OCI-LY7 (cell line): ENCODE measurements at regions not wholly inside any gene's neighbourhood (a gene's known extent, or its start where the extent isn't known, plus 50 kb on each side); places are given as distances from the start of the nearest gene placed in this dataset.
"Not testable (repeated sequence)": the region's sequence is repeated elsewhere in the genome, so short reads cannot be mapped to it uniquely, and the experiment has no call there.

ENCODE experiments used
- BruUV-seq: library from RNA; stranded (reverse); fragments of 400-500 nt; replicated peaks from 2 replicates; lab custom pipeline; 2021; lab: Mats Ljungman, UMichigan
- CTCF ChIA-PET: fragments of 300-600 bp; sonication (Branson Sonifier 250); formaldehyde crosslinking; loops from one replicate; lab custom pipeline; 2022; ENCODE audit warnings: antibody characterized with exemption; ENCODE audit not compliant: unreplicated experiment; lab: Charles Lee
- POLR2A ChIA-PET: fragments of 300-600 bp; sonication (Branson Sonifier 250); formaldehyde crosslinking; loops from one replicate; lab custom pipeline; 2022; ENCODE audit warnings: antibody characterized with exemption; lab: Charles Lee
- DNase-seq: peaks from one replicate; pipeline ENCODE4 v3.0.0-alpha.2; 2015; ENCODE audit warnings: low spot score
- H2AFZ ChIP-seq: fragments of 200-600 bp; sonication (generic), shearing (Covaris generic); 2 replicates; pipeline ENCODE4 v1.6.1; 2014; ENCODE audit warnings: mild to moderate bottlenecking, antibody characterized with exemption, low read length, moderate library complexity
- H3K27ac ChIP-seq: fragments of 200-600 bp; sonication (generic); 2 replicates; pipeline ENCODE4 v1.5.1; 2014; ENCODE audit warnings: mixed run types, low read depth, mild to moderate bottlenecking, moderate library complexity, low read length, inconsistent platforms; ENCODE audit not compliant: poor library complexity, severe bottlenecking
- H3K36me3 ChIP-seq: fragments of 200-600 bp; sonication (generic); 2 replicates; pipeline ENCODE4 v1.6.1; 2014; ENCODE audit warnings: mild to moderate bottlenecking, antibody characterized with exemption, low read length, moderate library complexity, mixed read lengths; ENCODE audit not compliant: insufficient read depth
- H3K4me1 ChIP-seq: fragments of 200-600 bp; sonication (generic); 2 replicates; pipeline ENCODE4 v1.5.1; 2014; ENCODE audit warnings: mild to moderate bottlenecking, low read length; ENCODE audit not compliant: insufficient read depth, poor library complexity, severe bottlenecking
- H3K4me2 ChIP-seq: fragments of 200-600 bp; sonication (generic); 2 replicates; pipeline ENCODE4 v1.6.1; 2014; ENCODE audit warnings: mild to moderate bottlenecking, low read length
- H3K4me3 ChIP-seq: fragments of 200-600 bp; sonication (generic); 2 replicates; pipeline ENCODE4 v1.5.1; 2014; ENCODE audit warnings: mild to moderate bottlenecking, low read depth, low read length; ENCODE audit not compliant: poor library complexity, severe bottlenecking
- H3K79me2 ChIP-seq: fragments of 200-600 bp; sonication (generic); 2 replicates; pipeline ENCODE4 v1.6.1; 2016; ENCODE audit warnings: low read depth, mild to moderate bottlenecking, low read length, moderate library complexity, mixed read lengths; ENCODE audit not compliant: insufficient read depth
- H3K9me2 ChIP-seq: fragments of 200-600 bp; sonication (generic); 2 replicates; pipeline ENCODE4 v1.6.1; 2016; ENCODE audit warnings: mild to moderate bottlenecking, low read length, mixed read lengths; ENCODE audit not compliant: insufficient read depth
- H3K9me3 ChIP-seq: fragments of 200-600 bp; sonication (generic); 2 replicates; pipeline ENCODE4 v1.6.1; 2014; ENCODE audit warnings: mild to moderate bottlenecking, mixed run types, low read length, mixed read lengths
- H4K20me1 ChIP-seq: fragments of 200-600 bp; sonication (generic); 2 replicates; pipeline ENCODE4 v1.6.1; 2014; ENCODE audit warnings: mild to moderate bottlenecking, antibody characterized with exemption, low read length, moderate library complexity, mixed read lengths; ENCODE audit not compliant: insufficient read depth
- EZH2phosphoT487 ChIP-seq: fragments of 200-600 bp; sonication (generic); IDR thresholded peaks from 2 replicates; pipeline ENCODE4 v1.6.1; 2018; ENCODE audit warnings: low read depth, borderline replicate concordance, mild to moderate bottlenecking, mixed run types, antibody characterized with exemption, low read length, moderate library complexity, mixed read lengths
- intact Hi-C: fragments of 100-400 bp; cut with micrococcal nuclease; formaldehyde crosslinking; loops from one replicate; pipeline ENCODE4 v1.10.0; 2022; ENCODE audit not compliant: unreplicated experiment
- TF ChIP-seq, protein P1 (sequence below): fragments of 200-600 bp; sonication (generic); conservative IDR thresholded peaks from 2 replicates; pipeline ENCODE4 v1.5.1; 2014; ENCODE audit warnings: mild to moderate bottlenecking, antibody characterized with exemption, low read length, moderate library complexity, mixed read lengths

DNA sequence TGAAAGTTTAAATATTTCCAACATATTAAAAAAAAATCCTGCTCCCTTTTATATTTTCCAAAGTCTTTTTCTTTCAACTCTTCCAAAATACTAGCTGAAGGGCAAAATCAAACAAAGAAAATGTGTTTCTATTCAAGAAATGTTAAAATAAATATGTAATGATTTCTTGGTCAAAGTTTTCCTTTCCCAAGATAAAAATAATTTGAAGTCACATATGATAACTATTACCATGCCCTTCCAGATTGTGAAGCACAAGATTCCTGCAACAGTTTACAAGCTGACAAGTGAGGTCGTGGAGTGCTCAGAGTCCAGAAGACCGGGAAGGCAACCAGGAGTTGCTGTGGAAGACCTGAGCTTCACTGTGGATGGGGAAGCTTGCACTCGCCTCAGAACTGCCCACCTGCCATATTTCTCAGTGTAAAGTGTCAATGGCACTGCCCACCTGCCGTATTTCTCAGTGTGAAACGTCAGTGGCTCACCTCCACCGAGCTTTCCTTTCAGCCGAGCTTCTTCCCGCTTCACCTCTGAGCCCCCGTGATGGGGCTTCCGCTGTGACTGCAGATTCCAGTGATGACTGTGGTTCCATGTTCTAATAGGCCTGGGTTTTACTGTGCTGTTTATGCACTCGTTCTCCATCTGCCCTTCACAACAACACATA, 160.5 kb downstream of the THBS2 start:
- BruUV-seq, result no TSS peak
- ChIA-PET CTCF (no interaction called here), POLR2A (no interaction called here)

GRCh38 chr6:169092375-169092774, 161.3 kb downstream of the THBS2 start:
- Histone ChIP-seq H4K20me1 (no peaks in the 10 kb centered on the region), H3K4me1 (no peaks in the 10 kb centered on the region), H3K4me2 (no peak overlapping the region), H2AFZ (no peak overlapping the region), H3K27ac (no peak overlapping the region), H3K9me2 (no peaks in the 10 kb centered on the region), H3K79me2 (no peaks in the 10 kb centered on the region), H3K4me3 (no peak overlapping the region), H3K9me3 (no peaks in the 10 kb centered on the region), H3K36me3 (no peaks in the 10 kb centered on the region)
- no TSS peak for BruUV-seq
- intact Hi-C loops, result no loop called here
- no peak for TF ChIP-seq EZH2phosphoT487
- TF ChIP-seq, protein P1, sequence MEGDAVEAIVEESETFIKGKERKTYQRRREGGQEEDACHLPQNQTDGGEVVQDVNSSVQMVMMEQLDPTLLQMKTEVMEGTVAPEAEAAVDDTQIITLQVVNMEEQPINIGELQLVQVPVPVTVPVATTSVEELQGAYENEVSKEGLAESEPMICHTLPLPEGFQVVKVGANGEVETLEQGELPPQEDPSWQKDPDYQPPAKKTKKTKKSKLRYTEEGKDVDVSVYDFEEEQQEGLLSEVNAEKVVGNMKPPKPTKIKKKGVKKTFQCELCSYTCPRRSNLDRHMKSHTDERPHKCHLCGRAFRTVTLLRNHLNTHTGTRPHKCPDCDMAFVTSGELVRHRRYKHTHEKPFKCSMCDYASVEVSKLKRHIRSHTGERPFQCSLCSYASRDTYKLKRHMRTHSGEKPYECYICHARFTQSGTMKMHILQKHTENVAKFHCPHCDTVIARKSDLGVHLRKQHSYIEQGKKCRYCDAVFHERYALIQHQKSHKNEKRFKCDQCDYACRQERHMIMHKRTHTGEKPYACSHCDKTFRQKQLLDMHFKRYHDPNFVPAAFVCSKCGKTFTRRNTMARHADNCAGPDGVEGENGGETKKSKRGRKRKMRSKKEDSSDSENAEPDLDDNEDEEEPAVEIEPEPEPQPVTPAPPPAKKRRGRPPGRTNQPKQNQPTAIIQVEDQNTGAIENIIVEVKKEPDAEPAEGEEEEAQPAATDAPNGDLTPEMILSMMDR, result no peak
- ChIA-PET POLR2A (no interaction called here), CTCF (no interaction called here)
- DNase-seq, result no peak

More for the DNA sequence above, 160.5 kb downstream of the THBS2 start:
- DNase-seq, result no peak
- H2AFZ ChIP-seq, result no peak overlapping the region
- TF ChIP-seq, protein P1, result no peak
- TF ChIP-seq EZH2phosphoT487, result no peak
- H4K20me1 ChIP-seq, result no peaks in the 10 kb centered on the region
- intact Hi-C loops, result no loop called here
- H3K27ac ChIP-seq, result no peak overlapping the region
- H3K36me3 ChIP-seq, result no peaks in the 10 kb centered on the region
- no peak overlapping the region for H3K4me2 ChIP-seq
- H3K9me3 ChIP-seq, result no peaks in the 10 kb centered on the region
- H3K79me2 ChIP-seq, result no peaks in the 10 kb centered on the region
- H3K9me2 ChIP-seq, result no peaks in the 10 kb centered on the region
- H3K4me1 ChIP-seq, result no peaks in the 10 kb centered on the region
- H3K4me3 ChIP-seq, result no peak overlapping the region

DNA sequence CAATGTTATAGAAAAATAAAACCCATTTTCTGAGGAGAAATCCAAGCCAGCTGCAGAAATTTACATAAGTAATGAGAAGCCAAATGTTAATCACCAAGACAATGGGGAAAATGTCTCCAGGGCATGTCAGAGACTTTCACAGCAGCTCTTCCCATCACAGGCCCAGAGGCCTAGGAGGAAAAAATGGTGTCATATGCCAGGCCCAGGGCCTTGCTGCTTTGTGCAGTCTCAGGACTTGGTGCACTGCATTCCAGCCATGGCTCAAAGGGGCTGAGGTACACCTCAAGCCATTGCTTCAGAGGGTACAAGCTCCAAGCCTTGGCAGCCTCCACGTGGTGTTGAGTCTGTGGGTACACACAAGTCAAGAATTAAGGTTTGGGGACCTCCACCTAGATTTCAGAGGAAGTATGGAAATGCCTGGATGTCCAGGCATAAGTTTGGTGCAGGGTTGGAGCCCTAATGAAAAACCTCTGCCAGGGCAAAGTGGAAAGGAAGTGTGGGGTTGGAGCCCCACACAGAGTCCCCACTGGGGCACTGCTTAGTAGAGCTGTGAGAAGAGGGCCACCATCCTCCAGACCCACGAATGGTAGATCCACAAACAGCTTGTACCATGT, 163.0 kb downstream of the THBS2 start:
- intact Hi-C loops, H3K4me1 ChIP-seq, H2AFZ ChIP-seq, H3K79me2 ChIP-seq, BruUV-seq, DNase-seq, H3K9me2 ChIP-seq, H4K20me1 ChIP-seq, H3K36me3 ChIP-seq, H3K4me3 ChIP-seq, CTCF ChIA-PET, POLR2A ChIA-PET, H3K4me2 ChIP-seq, H3K27ac ChIP-seq, H3K9me3 ChIP-seq: not testable (repeated sequence)
